ENCODE measurements at regions not wholly inside any gene's neighbourhood (a gene's known extent, or its start where the extent isn't known, plus 50 kb on each side); places are given as distances from the start of the nearest gene placed in this dataset.

DNA sequence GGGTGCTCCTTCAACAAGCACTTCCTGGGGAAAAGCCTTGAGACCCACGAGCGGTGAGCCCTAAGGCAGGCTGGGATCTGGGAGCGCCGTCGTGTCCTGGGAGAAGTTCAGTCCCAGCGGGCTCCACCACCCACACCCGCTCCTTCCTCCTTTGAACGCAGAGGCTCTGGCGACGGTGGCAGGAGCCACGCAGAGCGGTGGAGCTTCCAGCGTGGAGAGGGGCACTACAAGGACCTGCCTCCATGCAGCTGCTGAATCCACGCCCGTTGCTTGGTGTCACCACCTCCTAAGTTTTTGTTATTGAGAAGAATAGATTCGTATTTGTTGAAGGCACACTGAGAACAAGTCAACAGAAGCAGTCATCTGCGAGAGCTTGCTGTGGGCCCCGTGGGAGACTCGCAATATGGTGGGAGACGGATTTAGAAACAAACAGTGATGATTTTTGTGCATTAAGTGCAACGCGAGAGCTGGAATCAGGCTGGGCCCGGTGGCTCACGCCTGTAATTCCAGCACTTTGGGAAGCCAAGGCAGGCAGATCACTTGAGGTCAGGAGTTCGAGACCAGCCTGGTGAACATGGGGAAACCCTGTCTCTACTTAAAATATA is 60.1 kb upstream of the SDK1 start:
- Mint-ChIP-seq H3K27ac (no peak overlapping the region), H3K36me3 (no peaks in the 10 kb centered on the region), H3K9me3 (no peaks in the 10 kb centered on the region), H3K27me3 (ENCODE audit: low read depth in 3 of 3) (peaks cover 0 to 3% (median 1%) of the 10 kb centered on the region in 3 donors), H3K4me1 (no peaks in the 10 kb centered on the region), H3K4me3 (no peak overlapping the region)
- no peak for DNase-seq

DNA sequence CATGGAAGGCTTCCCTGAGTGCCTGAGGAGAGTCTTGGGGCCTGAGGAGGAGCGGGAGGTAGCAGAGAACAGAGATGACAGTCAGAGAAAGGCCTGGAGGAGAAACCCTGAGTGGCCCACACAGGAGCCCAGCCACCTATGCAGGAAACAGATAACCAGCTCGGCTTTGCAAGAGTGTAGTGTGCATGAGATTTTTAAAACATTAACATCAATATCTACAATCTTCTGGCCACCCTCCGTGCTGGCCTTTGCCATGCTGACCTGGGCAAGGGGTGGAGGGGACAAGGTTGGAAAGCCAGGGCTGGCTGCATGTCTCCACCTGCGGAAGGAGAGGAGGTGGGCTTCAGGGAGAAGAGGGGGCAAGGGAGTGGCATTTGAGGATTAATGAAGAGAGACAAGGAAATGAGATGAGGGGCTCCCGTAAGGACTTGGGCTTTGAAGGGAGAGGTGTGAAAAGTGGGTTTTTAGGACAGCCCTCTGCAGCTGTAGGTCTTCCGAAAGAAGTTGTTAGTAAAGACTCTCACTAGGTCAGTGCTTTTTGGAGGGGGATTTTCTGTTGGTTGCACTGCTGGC is 59.3 kb upstream of the SDK1 start:
- no peaks in the 10 kb centered on the region for H3K9me3 Mint-ChIP-seq
- no peak for DNase-seq
- H3K27ac Mint-ChIP-seq, result no peak overlapping the region
- peaks cover 0 to 3% (median 2%) of the 10 kb centered on the region in 3 donors for H3K27me3 Mint-ChIP-seq (ENCODE audit: low read depth in 3 of 3)
- H3K36me3 Mint-ChIP-seq, result peaks cover 0 to 4% (median 0%) of the 10 kb centered on the region in 3 donors
- no peak overlapping the region for H3K4me3 Mint-ChIP-seq
- H3K4me1 Mint-ChIP-seq, result no peaks in the 10 kb centered on the region

DNA sequence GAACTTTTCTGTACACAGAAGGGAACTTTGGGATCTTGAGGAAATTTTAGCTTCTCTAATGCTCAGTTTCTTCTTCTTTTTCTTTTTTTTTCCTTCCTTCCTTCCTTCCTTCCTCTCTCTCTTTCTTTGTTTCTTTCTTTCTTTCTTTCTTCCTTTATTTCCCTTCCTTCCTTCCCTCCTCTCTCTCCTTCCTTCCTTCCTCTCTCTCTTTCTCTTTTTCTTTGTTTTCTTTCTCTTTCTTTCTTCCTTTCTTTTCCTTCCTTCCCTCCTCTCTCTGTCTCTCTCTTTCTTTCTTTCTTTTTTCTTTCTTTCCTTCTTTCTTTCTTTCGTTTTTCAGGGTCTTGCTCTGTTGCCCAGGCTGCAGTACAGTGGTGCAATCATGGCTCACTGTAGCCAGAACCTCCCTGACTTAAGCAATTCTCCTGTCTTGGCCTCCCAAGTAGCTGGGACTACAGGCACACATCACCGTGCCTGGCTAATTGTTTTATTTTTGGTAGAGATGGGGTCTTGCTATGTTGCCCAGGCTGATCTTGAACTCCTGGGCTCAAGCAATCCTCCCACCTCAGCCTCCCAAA is 58.6 kb upstream of the SDK1 start:
- H3K4me3 Mint-ChIP-seq, result no peak overlapping the region
- peaks cover 0 to 4% (median 0%) of the 10 kb centered on the region in 3 donors for H3K36me3 Mint-ChIP-seq
- no peak for DNase-seq
- no peak overlapping the region for H3K27ac Mint-ChIP-seq
- no peaks in the 10 kb centered on the region for H3K4me1 Mint-ChIP-seq
- H3K27me3 Mint-ChIP-seq (ENCODE audit: low read depth in 3 of 3), result peaks cover 0 to 6% (median 4%) of the 10 kb centered on the region in 3 donors
- no peaks in the 10 kb centered on the region for H3K9me3 Mint-ChIP-seq

DNA sequence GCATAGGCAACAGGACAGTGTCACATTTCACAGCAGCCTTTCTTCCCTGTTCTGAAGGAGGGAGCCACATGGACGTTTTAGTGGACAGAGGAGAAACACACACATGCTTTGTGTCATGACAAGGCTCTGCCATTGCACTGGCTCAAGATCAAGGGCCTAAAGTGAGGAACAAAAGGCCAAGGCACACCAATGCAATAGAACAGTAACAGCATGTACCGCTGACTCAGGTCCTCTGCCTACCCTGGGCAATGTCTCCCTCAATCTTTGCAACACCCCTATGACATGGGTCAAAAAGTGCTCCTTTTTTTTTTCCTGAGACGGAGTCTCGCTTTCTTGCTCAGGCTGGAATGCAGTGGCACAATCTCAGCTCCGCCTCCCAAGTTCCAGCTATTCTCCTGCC is 57.8 kb upstream of the SDK1 start:
- DNase-seq, result no peak
- H3K36me3 Mint-ChIP-seq, result peaks cover 0 to 4% (median 0%) of the 10 kb centered on the region in 3 donors
- H3K4me3 Mint-ChIP-seq, result no peak overlapping the region
- H3K27ac Mint-ChIP-seq, result no peak overlapping the region
- H3K9me3 Mint-ChIP-seq, result no peaks in the 10 kb centered on the region
- no peaks in the 10 kb centered on the region for H3K4me1 Mint-ChIP-seq
- H3K27me3 Mint-ChIP-seq (ENCODE audit: low read depth in 3 of 3), result peaks cover 0 to 6% (median 4%) of the 10 kb centered on the region in 3 donors

DNA sequence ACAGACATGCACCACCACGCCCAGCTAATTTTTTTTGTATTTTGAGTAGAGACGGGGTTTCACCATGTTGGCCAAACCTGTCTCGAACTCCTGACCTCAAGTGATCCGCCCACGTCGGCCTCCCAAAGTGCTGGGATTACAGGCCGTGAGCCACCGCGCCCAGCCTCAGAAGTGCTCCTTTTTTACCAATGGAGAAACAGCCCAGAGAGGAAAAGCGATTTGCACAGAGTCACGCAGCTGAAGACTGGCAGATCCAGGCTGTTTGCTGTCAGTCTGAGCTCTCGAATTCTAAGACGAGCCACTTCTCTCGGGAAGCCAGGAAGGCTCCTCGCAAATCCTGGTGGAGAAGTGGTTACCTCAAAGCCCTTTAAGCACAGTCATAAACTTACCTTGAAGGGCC is 57.4 kb upstream of the SDK1 start:
- no peaks in the 10 kb centered on the region for H3K4me1 Mint-ChIP-seq
- DNase-seq, result no peak
- H3K9me3 Mint-ChIP-seq, result no peaks in the 10 kb centered on the region
- peaks cover 0 to 6% (median 4%) of the 10 kb centered on the region in 3 donors for H3K27me3 Mint-ChIP-seq (ENCODE audit: low read depth in 3 of 3)
- no peak overlapping the region for H3K27ac Mint-ChIP-seq
- no peak overlapping the region for H3K4me3 Mint-ChIP-seq
- H3K36me3 Mint-ChIP-seq, result peaks cover 0 to 4% (median 0%) of the 10 kb centered on the region in 3 donors

DNA sequence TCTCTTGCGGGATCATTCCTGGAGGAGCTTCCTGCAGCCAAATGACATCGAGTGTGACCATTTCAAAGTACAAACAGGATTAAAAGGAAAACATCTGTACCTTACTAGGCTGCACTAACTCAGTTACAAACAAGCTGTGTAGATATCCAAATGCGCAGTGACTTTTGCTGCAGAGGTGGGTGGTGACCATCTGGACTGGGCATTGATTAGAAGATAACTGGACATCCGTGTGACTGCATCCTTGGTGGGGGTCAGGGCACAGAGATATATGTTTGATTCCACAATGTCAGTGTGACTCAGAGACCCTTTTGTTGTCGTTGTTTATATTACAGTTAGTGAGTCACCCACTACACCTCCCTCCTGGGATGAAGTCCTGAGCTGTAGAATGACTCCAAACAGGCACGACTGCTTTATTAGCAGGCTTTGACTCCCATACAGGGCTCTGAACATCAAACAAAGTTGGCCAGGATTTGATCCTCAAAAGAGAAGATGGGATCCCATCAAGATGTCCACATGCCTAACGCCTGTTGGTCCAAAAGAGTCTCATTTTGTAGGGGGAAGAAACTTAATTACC is 56.7 kb upstream of the SDK1 start:
- Mint-ChIP-seq H3K9me3 (no peaks in the 10 kb centered on the region), H3K27me3 (ENCODE audit: low read depth in 3 of 3) (peaks cover 2 to 6% (median 4%) of the 10 kb centered on the region in 3 donors), H3K4me1 (no peaks in the 10 kb centered on the region), H3K27ac (no peak overlapping the region), H3K4me3 (no peak overlapping the region), H3K36me3 (peaks cover 0 to 4% (median 0%) of the 10 kb centered on the region in 3 donors)
- no peak for DNase-seq

DNA sequence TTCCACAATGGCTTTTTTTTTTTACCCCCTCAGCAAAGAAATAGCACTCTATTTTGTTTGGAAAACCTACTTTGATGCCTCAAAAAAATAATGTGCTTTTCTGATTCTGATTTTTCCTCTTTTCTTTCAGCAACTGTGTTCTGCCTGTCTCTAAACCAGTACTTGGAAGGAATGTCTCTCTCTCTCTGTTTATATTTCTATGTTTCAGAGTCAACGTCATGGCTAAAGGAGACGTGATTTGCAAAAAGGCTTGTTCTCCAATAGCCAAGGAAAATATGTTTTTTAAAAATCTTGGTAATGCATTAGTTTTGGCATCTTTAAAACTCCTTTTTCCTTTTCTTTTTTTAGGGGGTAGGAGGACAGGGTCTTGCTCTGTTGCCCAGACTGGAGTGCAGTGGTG is 56.0 kb upstream of the SDK1 start:
- H3K27me3 Mint-ChIP-seq (ENCODE audit: low read depth in 3 of 3), result peaks cover 2 to 6% (median 4%) of the 10 kb centered on the region in 3 donors
- no peaks in the 10 kb centered on the region for H3K4me1 Mint-ChIP-seq
- H3K27ac Mint-ChIP-seq, result no peak overlapping the region
- no peak overlapping the region for H3K4me3 Mint-ChIP-seq
- H3K9me3 Mint-ChIP-seq, result no peaks in the 10 kb centered on the region
- DNase-seq, result no peak
- H3K36me3 Mint-ChIP-seq, result peaks cover 0 to 4% (median 0%) of the 10 kb centered on the region in 3 donors

DNA sequence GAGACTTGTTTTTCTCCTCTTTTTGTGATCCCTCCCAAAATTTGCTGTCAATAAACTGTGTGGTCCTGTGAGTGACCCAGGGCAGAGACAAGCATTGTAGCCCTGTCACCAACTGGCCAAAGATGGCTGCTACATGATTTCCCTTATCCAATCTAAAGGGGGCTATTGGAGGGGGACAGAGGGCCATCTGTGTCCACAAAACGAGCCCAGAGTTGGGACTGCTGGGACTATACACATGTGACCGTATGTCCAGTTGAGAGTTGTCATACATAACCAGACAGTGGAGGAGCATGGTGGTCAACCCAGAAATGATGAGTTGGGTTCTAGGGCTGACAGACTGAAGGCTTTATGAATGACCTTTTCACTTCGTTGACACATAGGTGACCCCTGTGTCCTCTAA is 55.3 kb upstream of the SDK1 start:
- H3K4me3 Mint-ChIP-seq, result no peak overlapping the region
- peaks cover 2 to 6% (median 4%) of the 10 kb centered on the region in 3 donors for H3K27me3 Mint-ChIP-seq (ENCODE audit: low read depth in 3 of 3)
- H3K9me3 Mint-ChIP-seq, result no peaks in the 10 kb centered on the region
- H3K36me3 Mint-ChIP-seq, result peaks cover 0 to 4% (median 0%) of the 10 kb centered on the region in 3 donors
- DNase-seq, result no peak
- no peaks in the 10 kb centered on the region for H3K4me1 Mint-ChIP-seq
- H3K27ac Mint-ChIP-seq, result no peak overlapping the region

DNA sequence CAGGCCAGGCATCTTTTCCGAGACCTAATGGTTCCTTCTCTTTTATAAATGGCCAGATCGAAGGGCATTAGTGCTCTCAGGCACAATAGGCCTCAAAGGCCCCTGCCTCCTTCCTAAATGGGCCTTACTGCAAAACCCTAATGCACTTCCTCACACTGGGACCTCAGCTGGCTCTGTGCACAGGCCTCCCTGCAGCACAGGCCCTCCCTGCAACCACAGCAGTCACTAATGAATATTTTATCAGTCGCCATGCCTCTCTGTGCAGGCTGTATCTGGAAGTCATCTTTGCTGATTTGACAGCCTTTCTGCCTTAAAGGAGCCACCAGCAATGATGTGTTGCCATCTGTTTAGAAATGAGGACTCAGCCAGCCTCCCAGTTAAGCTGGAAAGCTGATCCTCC is 54.9 kb upstream of the SDK1 start:
- H3K9me3 Mint-ChIP-seq, result no peaks in the 10 kb centered on the region
- no peak overlapping the region for H3K27ac Mint-ChIP-seq
- peaks cover 2 to 6% (median 4%) of the 10 kb centered on the region in 3 donors for H3K27me3 Mint-ChIP-seq (ENCODE audit: low read depth in 3 of 3)
- peaks cover 0 to 4% (median 0%) of the 10 kb centered on the region in 3 donors for H3K36me3 Mint-ChIP-seq
- no peaks in the 10 kb centered on the region for H3K4me1 Mint-ChIP-seq
- DNase-seq, result no peak
- no peak overlapping the region for H3K4me3 Mint-ChIP-seq

DNA sequence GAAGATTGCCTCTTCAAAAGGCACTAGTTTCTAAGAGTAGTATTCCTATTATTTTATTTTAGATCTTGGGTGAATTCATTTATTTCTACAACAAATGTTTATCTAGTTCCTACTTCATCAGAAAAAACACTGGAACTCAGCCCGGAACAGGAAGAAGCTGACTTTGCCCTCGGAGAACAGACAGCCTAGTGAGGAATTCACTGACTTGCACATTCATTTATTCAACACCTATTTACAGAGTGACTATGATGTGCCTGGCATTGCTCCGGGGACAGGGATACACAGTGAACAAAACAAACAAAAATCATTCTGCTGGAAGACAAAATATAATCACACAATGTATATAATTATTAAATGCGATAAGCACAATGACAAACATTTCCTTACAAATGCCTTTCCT is 54.4 kb upstream of the SDK1 start:
- no peak overlapping the region for H3K4me3 Mint-ChIP-seq
- peaks cover 2 to 6% (median 4%) of the 10 kb centered on the region in 3 donors for H3K27me3 Mint-ChIP-seq (ENCODE audit: low read depth in 3 of 3)
- peaks cover 0 to 4% (median 0%) of the 10 kb centered on the region in 3 donors for H3K36me3 Mint-ChIP-seq
- no peak for DNase-seq
- H3K27ac Mint-ChIP-seq, result no peak overlapping the region
- H3K4me1 Mint-ChIP-seq, result no peaks in the 10 kb centered on the region
- H3K9me3 Mint-ChIP-seq, result no peaks in the 10 kb centered on the region

DNA sequence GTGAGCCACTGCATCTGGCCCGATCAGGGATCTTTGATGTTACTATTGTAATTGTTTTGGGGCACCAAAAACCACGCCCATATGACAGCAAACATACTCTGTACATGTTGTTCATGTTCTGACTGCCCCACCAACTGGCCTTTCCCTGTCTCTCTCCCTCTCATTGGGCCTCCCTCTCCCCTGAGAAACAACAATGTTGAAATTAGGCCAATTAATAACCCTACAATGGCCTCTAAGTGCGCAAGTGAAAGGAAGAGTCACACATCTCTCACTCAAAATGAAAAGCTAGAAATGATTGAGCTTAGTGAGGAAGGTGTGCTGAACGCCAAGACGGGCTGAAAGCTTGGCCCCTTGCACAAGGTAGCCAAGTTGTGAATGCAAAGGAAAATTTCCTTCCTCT is 50.3 kb upstream of the SDK1 start:
- Mint-ChIP-seq H3K27me3 (ENCODE audit: low read depth in 3 of 3) (peaks cover 4 to 6% (median 5%) of the 10 kb centered on the region in 3 donors), H3K4me1 (no peaks in the 10 kb centered on the region), H3K27ac (no peak overlapping the region), H3K36me3 (peaks cover 0 to 4% (median 0%) of the 10 kb centered on the region in 3 donors), H3K4me3 (no peak overlapping the region), H3K9me3 (no peaks in the 10 kb centered on the region)
- no peak for DNase-seq
